ENCODE measurements at regions not wholly inside any gene's neighbourhood (a gene's known extent, or its start where the extent isn't known, plus 50 kb on each side); places are given as distances from the start of the nearest gene placed in this dataset. TPM values are rescaled to one million over a fixed set of nuclear protein-coding genes. Genes with fewer than 3 reads are reported as not detected.

- H2AFZ ChIP-seq (ENCODE audit: low read depth, low read length) = no peak overlapping the region
- BruUV-seq (replicated peaks) = no TSS peak
- FAIRE-seq (no peak), DNase-seq (ENCODE audit: low read depth, low spot score) (no peak)
- ChIA-PET CTCF (no interaction called here), POLR2A (interaction anchor here (0.6 kb wide), 1 partner anchor 236 kb away, joined by 4 read pairs; no protein-coding TSS in a partner anchor)
- H3K36me3 ChIP-seq (ENCODE audit: control insufficient read depth in 2 of 2, extremely low read depth in 1 of 2, insufficient read depth in 2 of 2, low read length in 2 of 2) = no peaks in the 10 kb centered on the region
- H3K27ac ChIP-seq (ENCODE audit: insufficient read depth, low read depth, low read length) = no peak overlapping the region
- no peak overlapping the region for H3K4me2 ChIP-seq (ENCODE audit: insufficient read depth, low read length)
- peaks cover 21 to 23% of the 10 kb centered on the region in 2 experiments for H3K27me3 ChIP-seq (ENCODE audit: control insufficient read depth in 2 of 2, insufficient read depth in 2 of 2, low read length in 2 of 2)
- H3K79me2 ChIP-seq (ENCODE audit: control insufficient read depth, insufficient read depth, low read length) = no peaks in the 10 kb centered on the region
- H3K9me1 ChIP-seq (replicated peaks; ENCODE audit: control insufficient read depth, extremely low read depth, insufficient read depth, low read length) = no peaks in the 10 kb centered on the region
- no peak overlapping the region for H3K9ac ChIP-seq (replicated peaks; ENCODE audit: extremely low read depth, insufficient read depth, low read length)
- dilution Hi-C loops (cut with MboI; ENCODE audit: extremely low pct_ligation_motif_present, low sequenced_read_pairs) = no loop called here
- intact Hi-C loops (cut with micrococcal nuclease) = no loop called here
- no peaks in the 10 kb centered on the region for H4K20me1 ChIP-seq (replicated peaks; ENCODE audit: control insufficient read depth, extremely low read depth, insufficient read depth, low read length)
- no peaks in the 10 kb centered on the region for H3K4me1 ChIP-seq (ENCODE audit: control insufficient read depth, extremely low read depth, insufficient read depth, low read length)
- no peak overlapping the region for H3K4me3 ChIP-seq (replicated peaks in 1 of 3; ENCODE audit: insufficient read depth in 1 of 3, low read depth in 1 of 3, low read length in 3 of 3)
- TF ChIP-seq GATA2 (IDR thresholded peaks at IDR 0.05; ENCODE audit: insufficient read depth, insufficient read length, low read depth, low read length) (no peak), MYC (IDR thresholded peaks at IDR 0.05; ENCODE audit: low read depth, low read length) (no peak), EZH2 (IDR thresholded peaks at IDR 0.05; ENCODE audit: borderline replicate concordance, low read depth, low read length, severe bottlenecking) (no peak), JUN (IDR thresholded peaks at IDR 0.05; ENCODE audit: borderline replicate concordance, insufficient read depth, insufficient read length, low read depth) (no peak), POLR2AphosphoS5 (IDR thresholded peaks at IDR 0.05; ENCODE audit: insufficient read depth, low read depth, low read length) (no peak), MAX (IDR thresholded peaks at IDR 0.05; ENCODE audit: insufficient read depth, insufficient read length) (no peak), FOS (IDR thresholded peaks at IDR 0.05; ENCODE audit: borderline replicate concordance, insufficient read depth, low read length) (no peak), POLR2A (IDR thresholded peaks at IDR 0.05; ENCODE audit: low read depth, low read length) (no peak)
- TF ChIP-seq, protein P1, sequence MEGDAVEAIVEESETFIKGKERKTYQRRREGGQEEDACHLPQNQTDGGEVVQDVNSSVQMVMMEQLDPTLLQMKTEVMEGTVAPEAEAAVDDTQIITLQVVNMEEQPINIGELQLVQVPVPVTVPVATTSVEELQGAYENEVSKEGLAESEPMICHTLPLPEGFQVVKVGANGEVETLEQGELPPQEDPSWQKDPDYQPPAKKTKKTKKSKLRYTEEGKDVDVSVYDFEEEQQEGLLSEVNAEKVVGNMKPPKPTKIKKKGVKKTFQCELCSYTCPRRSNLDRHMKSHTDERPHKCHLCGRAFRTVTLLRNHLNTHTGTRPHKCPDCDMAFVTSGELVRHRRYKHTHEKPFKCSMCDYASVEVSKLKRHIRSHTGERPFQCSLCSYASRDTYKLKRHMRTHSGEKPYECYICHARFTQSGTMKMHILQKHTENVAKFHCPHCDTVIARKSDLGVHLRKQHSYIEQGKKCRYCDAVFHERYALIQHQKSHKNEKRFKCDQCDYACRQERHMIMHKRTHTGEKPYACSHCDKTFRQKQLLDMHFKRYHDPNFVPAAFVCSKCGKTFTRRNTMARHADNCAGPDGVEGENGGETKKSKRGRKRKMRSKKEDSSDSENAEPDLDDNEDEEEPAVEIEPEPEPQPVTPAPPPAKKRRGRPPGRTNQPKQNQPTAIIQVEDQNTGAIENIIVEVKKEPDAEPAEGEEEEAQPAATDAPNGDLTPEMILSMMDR (IDR thresholded peaks at IDR 0.05; ENCODE audit: extremely low read depth in 1 of 2, insufficient read depth in 1 of 2, low read depth in 1 of 2, low read length in 2 of 2) = no peak
- H3K9me3 ChIP-seq (replicated peaks; ENCODE audit: control insufficient read depth, insufficient read depth, low read length) = no peaks in the 10 kb centered on the region
Observed at GRCh38 chr18:22115573-22115972, 53.8 kb upstream of the GATA6 start.

Small RNA genes lying in the stretch of these regions (small RNA-seq; reads per million reads assigned to genes)
- gene RNA5SP451 (ENCODE audit: insufficient read depth, insufficient read length, low read depth, low replicate concordance) = not detected

Data from endothelial cell of umbilical vein (primary cell).